Neuron (in vitro differentiated cells): ENCODE measurements at regions not wholly inside any gene's neighbourhood (a gene's known extent, or its start where the extent isn't known, plus 50 kb on each side); places are given as distances from the start of the nearest gene placed in this dataset.
"Not testable (repeated sequence)": the region's sequence is repeated elsewhere in the genome, so short reads cannot be mapped to it uniquely, and the experiment has no call there.

Experiments
- H2AFZ ChIP-seq: one replicate; pipeline ENCODE4 v1.6.1; 2013; ENCODE audit warnings: low read depth, mild to moderate bottlenecking, inconsistent platforms, low read length, moderate library complexity
- H3K27me3 ChIP-seq: one replicate; pipeline ENCODE4 v1.6.1; 2013; ENCODE audit warnings: low read length; ENCODE audit not compliant: insufficient read depth
- H3K36me3 ChIP-seq: one replicate; pipeline ENCODE4 v1.6.1; 2013; ENCODE audit warnings: low read length; ENCODE audit not compliant: insufficient read depth
- H3K4me1 ChIP-seq: one replicate; pipeline ENCODE4 v1.6.1; 2013; ENCODE audit warnings: low read length; ENCODE audit not compliant: insufficient read depth
- H3K4me3 ChIP-seq: 2 replicates; pipeline ENCODE4 v1.5.1; 2013; ENCODE audit warnings: mild to moderate bottlenecking, low read length, moderate library complexity
- H3K9me3 ChIP-seq: one replicate; pipeline ENCODE4 v1.6.1; 2013; ENCODE audit warnings: low read length

DNA sequence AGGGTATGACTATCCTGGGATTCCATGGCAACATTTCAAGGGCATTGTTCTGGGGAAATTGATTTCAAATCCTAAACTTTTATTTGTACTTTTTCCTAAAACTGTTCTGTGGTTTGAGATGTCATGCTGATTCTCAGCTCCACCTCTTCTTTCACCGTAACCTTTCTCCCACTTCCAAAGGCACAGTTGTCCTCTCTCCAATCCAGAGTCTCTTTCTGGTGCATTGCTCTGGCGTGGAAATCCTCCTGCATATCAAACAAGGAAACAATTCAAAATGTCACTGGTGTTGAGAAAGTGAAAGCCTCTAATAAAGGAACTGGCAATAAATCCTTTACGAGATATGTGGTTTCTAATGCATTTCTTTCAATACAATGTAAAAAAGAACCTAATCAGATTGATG, 155.1 kb upstream of the CDH2 start:
- Histone ChIP-seq H3K27me3 (no peaks in the 10 kb centered on the region), H2AFZ (no peak overlapping the region), H3K4me3 (no peak overlapping the region), H3K4me1 (no peaks in the 10 kb centered on the region), H3K36me3 (no peaks in the 10 kb centered on the region), H3K9me3 (no peaks in the 10 kb centered on the region)

DNA sequence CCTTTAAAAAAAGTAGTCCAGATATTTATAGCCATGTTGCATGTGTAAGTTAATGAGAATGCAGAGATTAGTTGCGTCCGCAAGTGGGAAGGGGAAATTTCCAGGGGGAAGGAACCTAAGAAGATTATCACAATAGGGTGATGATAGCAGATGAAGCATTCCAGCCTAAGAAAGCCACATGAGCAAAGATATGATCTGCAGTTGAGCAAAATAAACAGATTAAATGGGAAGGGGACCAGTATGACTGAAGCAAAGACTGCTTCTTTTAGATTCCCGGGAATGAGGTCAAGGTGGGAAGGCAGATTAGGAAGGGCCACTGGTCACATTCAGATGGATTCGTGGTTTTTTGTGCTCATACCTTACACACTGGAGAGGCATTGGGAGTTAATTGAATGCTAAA, 154.6 kb upstream of the CDH2 start:
- H2AFZ ChIP-seq = no peak overlapping the region
- H3K27me3 ChIP-seq = no peaks in the 10 kb centered on the region
- no peaks in the 10 kb centered on the region for H3K36me3 ChIP-seq
- H3K9me3 ChIP-seq = no peaks in the 10 kb centered on the region
- H3K4me1 ChIP-seq = no peaks in the 10 kb centered on the region
- H3K4me3 ChIP-seq = no peak overlapping the region

DNA sequence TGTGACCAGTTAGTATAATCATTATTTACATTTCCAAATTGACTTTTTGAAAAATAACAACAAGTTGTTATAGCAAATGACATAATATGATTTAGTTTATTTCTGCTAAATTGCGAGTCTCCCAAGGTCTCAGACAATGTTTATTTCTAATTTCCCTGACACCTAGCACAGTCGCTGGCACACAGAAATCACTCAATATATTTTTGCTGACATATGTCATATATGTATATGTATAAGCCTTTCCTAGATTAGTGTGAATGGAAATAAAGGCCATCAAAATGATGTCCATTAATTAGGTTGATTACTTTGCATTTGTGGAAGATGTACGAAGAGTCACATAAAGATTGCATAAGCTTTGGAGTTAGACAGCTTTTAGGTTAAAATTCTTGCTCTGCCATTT, 136.7 kb upstream of the CDH2 start:
- Histone ChIP-seq H3K9me3 (no peaks in the 10 kb centered on the region), H2AFZ (no peak overlapping the region), H3K36me3 (no peaks in the 10 kb centered on the region), H3K27me3 (no peaks in the 10 kb centered on the region), H3K4me3 (no peak overlapping the region), H3K4me1 (no peaks in the 10 kb centered on the region)

DNA sequence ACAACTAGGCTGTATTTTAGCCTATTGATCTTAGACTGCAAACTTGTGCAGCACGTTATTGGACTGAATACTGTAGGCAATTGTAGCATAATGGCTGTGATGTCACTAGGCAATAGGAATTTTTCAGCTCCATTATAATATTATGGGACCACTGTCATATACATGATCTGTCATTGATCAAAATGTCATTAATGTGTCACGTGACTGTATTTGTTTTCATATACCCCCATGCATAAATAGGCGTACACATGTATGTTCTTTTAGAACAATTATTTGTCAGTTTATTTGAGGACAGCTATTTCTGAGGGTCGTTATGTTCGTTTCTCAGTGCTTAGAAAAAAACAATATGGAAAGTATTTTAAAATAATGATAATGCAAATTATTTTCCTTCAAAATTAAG, 111.9 kb upstream of the CDH2 start:
- no peak overlapping the region for H3K4me3 ChIP-seq
- H3K9me3 ChIP-seq = no peaks in the 10 kb centered on the region
- H3K4me1 ChIP-seq = no peaks in the 10 kb centered on the region
- no peaks in the 10 kb centered on the region for H3K36me3 ChIP-seq
- no peak overlapping the region for H2AFZ ChIP-seq
- H3K27me3 ChIP-seq = no peaks in the 10 kb centered on the region

DNA sequence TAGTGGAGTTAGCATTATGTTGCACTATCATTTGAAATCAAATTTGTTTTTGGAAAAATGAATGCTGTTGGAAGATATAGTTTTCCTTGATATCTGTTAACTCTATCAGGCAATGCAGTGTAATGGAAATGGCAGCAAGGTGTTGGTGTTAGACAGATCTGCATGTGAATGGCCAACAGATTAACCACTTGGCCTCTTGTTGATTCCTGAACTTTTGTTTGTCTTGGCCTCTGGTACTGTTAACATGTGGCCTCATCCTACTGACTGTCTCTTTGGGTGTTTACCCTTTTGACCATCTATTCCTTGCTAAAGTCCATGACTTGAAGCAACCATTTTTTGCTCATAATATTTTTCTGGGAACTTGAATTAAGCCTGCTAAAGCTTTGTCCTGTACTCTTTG, 110.2 kb upstream of the CDH2 start:
- Histone ChIP-seq H3K27me3 (no peaks in the 10 kb centered on the region), H2AFZ (no peak overlapping the region), H3K9me3 (no peaks in the 10 kb centered on the region), H3K4me1 (no peaks in the 10 kb centered on the region), H3K4me3 (no peak overlapping the region), H3K36me3 (no peaks in the 10 kb centered on the region)

- Histone ChIP-seq H3K9me3 (no peaks in the 10 kb centered on the region), H3K4me1 (no peaks in the 10 kb centered on the region), H3K36me3 (no peaks in the 10 kb centered on the region), H3K4me3 (no peak overlapping the region), H2AFZ (no peak overlapping the region), H3K27me3 (no peaks in the 10 kb centered on the region)
Observed at GRCh38 chr18:28284132-28284531, 107.2 kb upstream of the CDH2 start.

DNA sequence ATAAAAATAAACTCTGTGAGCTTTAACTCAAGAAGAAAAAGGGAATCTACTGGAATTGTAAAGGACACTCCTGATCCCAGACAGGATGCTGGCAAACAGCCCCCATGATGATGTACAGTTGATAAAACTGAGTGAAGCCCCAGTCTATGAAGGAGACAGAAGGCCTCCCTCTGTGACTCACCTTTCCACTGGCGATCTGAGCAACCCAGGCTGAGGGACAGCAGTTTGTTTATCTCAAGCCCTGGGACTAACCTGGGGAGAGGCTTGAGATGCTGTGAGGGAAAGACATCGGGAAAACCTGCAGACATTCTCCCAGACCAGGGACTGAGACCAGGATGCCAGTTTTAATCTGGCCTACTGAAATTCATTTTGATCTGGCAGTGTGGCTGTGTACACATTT, 104.5 kb upstream of the CDH2 start:
- H3K9me3 ChIP-seq = no peaks in the 10 kb centered on the region
- no peaks in the 10 kb centered on the region for H3K4me1 ChIP-seq
- no peaks in the 10 kb centered on the region for H3K36me3 ChIP-seq
- no peaks in the 10 kb centered on the region for H3K27me3 ChIP-seq
- no peak overlapping the region for H2AFZ ChIP-seq
- H3K4me3 ChIP-seq = no peak overlapping the region

- no peaks in the 10 kb centered on the region for H3K9me3 ChIP-seq
- no peaks in the 10 kb centered on the region for H3K27me3 ChIP-seq
- no peak overlapping the region for H2AFZ ChIP-seq
- peaks cover 5% of the 10 kb centered on the region for H3K4me1 ChIP-seq
- H3K4me3 ChIP-seq = no peak overlapping the region
- H3K36me3 ChIP-seq = no peaks in the 10 kb centered on the region
Observed at GRCh38 chr18:28269750-28270149, 92.8 kb upstream of the CDH2 start.

DNA sequence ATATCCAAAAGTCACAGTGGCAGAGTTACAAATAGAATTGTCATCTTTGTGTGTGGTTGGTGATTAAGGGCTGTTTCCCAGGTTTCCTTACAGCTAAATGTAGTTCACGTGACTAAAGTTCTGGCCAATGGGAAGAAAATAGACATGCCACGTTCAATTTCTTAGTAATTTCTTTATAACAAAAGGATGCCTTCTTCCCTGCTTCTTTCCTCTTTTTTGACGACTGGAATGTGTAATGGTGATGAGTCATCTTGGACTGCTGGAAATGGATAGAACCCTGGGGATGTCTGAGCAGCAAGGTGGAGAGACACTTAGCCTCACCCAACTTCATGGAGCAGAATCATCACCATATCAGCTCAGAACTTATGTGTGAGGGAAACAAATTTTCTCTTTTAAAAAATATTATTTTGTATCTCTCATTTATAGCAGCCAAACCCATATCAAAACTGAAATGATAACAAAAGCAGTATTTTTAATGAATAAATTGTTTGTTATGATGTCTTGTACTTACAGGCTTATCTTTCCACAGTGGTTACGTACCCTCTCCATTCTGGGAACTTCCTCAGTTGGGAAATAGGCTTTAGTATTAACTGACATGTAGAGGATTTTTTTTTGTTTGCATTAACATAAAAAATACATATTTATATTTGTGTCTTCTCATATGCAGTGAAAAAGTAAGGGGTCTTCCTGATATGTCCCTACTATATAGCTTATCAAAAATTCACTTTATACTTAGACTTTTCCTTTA, 91.1 kb upstream of the CDH2 start:
- H3K36me3 ChIP-seq = no peaks in the 10 kb centered on the region
- no peaks in the 10 kb centered on the region for H3K27me3 ChIP-seq
- H2AFZ ChIP-seq = peak overlapping the region; percentile 15
- H3K4me3 ChIP-seq = no peak overlapping the region
- no peaks in the 10 kb centered on the region for H3K9me3 ChIP-seq
- peaks cover 5% of the 10 kb centered on the region for H3K4me1 ChIP-seq

DNA sequence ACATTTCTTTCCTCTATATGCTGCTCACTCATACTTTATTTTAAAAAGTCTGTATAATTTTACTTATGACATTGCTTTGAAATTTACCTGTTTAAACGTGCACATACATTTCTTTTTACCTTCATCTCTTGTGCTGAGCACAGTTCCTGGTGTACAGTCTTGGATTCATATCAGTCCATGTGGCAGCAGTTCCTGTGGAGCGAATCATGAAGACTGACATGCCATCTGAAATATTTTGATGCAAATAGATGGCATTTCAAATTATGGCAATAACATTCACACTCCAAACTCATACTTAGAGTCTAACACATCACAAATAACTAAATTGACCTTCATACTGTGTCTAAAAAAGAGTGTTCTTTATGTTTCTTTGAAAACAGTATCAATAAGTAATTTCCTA, 90.3 kb upstream of the CDH2 start:
- H3K27me3 ChIP-seq = no peaks in the 10 kb centered on the region

GRCh38 chr18:28256166-28256565, 79.2 kb upstream of the CDH2 start:
- Histone ChIP-seq H3K9me3 (no peaks in the 10 kb centered on the region), H3K27me3 (no peaks in the 10 kb centered on the region), H3K4me1 (no peaks in the 10 kb centered on the region), H3K4me3 (no peak overlapping the region), H2AFZ (no peak overlapping the region), H3K36me3 (no peaks in the 10 kb centered on the region)

More for the DNA sequence above, 90.3 kb upstream of the CDH2 start:
- no peaks in the 10 kb centered on the region for H3K9me3 ChIP-seq
- H2AFZ ChIP-seq = no peak overlapping the region
- H3K4me3 ChIP-seq = no peak overlapping the region
- H3K36me3 ChIP-seq = no peaks in the 10 kb centered on the region
- H3K4me1 ChIP-seq = peaks cover 5% of the 10 kb centered on the region

DNA sequence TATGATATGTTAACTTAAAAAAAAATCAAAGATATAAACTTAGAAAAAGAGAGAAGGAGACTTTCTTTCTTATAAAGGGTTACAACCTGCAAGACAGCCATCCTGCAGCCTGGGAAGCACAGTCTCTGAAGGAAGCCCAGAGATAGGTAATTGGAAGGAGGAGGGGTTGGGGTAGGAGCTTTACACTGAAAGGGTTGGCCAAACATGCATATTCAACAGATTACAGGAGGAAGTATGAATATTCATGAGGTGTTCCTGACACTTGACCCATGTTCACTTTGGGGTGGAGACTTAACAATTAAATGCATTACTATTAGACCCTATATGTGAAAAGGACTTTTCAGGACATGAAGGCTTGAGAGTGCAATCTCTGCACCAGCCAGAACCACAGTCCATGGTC, 71.7 kb upstream of the CDH2 start:
- H3K36me3 ChIP-seq = no peaks in the 10 kb centered on the region
- H3K4me3 ChIP-seq = no peak overlapping the region
- no peaks in the 10 kb centered on the region for H3K9me3 ChIP-seq
- H3K4me1 ChIP-seq = peaks cover 3% of the 10 kb centered on the region
- no peak overlapping the region for H2AFZ ChIP-seq
- no peaks in the 10 kb centered on the region for H3K27me3 ChIP-seq

DNA sequence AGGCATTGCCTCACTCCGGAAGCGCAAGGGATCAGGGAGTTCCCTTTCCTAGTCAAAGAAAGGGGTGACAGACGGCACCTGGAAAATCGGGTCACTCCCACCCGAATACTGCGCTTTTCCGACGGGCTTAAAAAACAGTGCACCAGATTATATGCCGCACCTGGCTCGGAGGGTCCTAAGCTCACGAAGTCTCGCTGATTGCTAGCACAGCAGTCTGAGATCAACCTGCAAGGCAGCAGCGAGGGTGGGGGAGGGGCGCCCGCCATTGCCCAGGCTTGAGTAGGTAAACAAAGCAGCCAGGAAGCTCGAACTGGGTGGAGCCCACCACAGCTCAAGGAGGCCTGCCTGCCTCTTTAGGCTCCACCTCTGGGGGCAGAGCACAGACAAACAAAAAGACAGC, 63.7 kb upstream of the CDH2 start:
- H3K9me3 ChIP-seq, H3K36me3 ChIP-seq, H3K4me3 ChIP-seq, H3K4me1 ChIP-seq, H3K27me3 ChIP-seq, H2AFZ ChIP-seq: not testable (repeated sequence)

GRCh38 chr18:28236487-28236886, 59.6 kb upstream of the CDH2 start:
- Histone ChIP-seq H3K9me3 (no peaks in the 10 kb centered on the region), H3K36me3 (no peaks in the 10 kb centered on the region), H3K27me3 (no peaks in the 10 kb centered on the region), H2AFZ (no peak overlapping the region), H3K4me1 (no peaks in the 10 kb centered on the region), H3K4me3 (no peak overlapping the region)
